Spleen (tissue), 7 donors: ENCODE measurements at regions not wholly inside any gene's neighbourhood (a gene's known extent, or its start where the extent isn't known, plus 50 kb on each side); places are given as distances from the start of the nearest gene placed in this dataset.

Source experiments
- CTCF ChIP-seq, 11 experiments: fragments of 200-600 bp in 7 of 11; fragments of 450-650 bp in 4 of 11; sonication (generic) in 4 of 11; IDR thresholded peaks in 8 of 11; conservative IDR thresholded peaks in 3 of 11; 1 replicate in 7 of 11; 2 replicates in 4 of 11; pipeline versions ENCODE4 v1.4.0 to v1.8.0; 2016 to 2021; ENCODE audit warnings: antibody characterized with exemption in 11 of 11, inconsistent platforms in 4 of 11, mild to moderate bottlenecking in 1 of 11
- POLR2A ChIP-seq, 3 donors: fragments of 450-650 bp; IDR thresholded peaks; one replicate each; pipeline ENCODE4 v1.5.1; 2017; ENCODE audit warnings: antibody characterized with exemption in 3 of 3, mild to moderate bottlenecking in 1 of 3
- POLR2AphosphoS5 ChIP-seq, 3 donors: sonication (generic); formaldehyde crosslinking; IDR thresholded peaks; one replicate each; pipeline ENCODE4 v1.5.1; 2017; ENCODE audit warnings: antibody characterized with exemption in 3 of 3
- donor health status: DM: no; HTN: no; CAD: no; lungs with moderate emphysema.
- donor health status: DM: no; HTN: no; CAD: no.
- donor health status: DM: no; HTN: no; CAD: no.

DNA sequence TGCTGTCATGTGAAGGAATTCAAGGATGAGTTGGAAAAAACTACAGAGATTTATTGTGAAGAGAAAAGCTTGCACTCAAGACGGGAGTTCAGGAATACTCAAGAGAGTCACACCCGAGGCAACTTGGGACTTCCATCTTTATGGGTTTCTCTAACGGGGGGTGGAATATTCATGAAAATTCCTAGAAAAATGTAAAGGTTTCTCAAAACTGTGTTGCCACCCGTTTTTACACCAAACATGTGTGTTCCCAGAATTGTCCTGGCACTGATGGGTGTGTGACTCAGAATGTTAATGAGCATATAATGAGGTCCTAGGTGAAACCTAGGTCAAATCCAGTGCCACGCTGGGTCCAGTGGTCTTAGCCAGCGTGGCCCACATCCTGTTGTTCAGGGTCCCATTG lies 381.5 kb downstream of the CDH26 start:
- TF ChIP-seq CTCF (IDR thresholded peaks at IDR 0.05 in 8 of 11, conservative IDR thresholded peaks at IDR 0.05 in 3 of 11) (no peak), POLR2A (IDR thresholded peaks at IDR 0.05) (no peak), POLR2AphosphoS5 (IDR thresholded peaks at IDR 0.05) (no peak)
